MM.1S (cell line): ENCODE measurements at regions not wholly inside any gene's neighbourhood (a gene's known extent, or its start where the extent isn't known, plus 50 kb on each side); places are given as distances from the start of the nearest gene placed in this dataset.

ENCODE experiments used
- EZH2 ChIP-seq: fragments of 300-600 bp; sonication (generic); optimal IDR thresholded peaks from 2 replicates; pipeline ENCODE3; 2017; ENCODE audit warnings: low read depth, mild to moderate bottlenecking, antibody characterized with exemption, low read length, mixed read lengths
- EZH2phosphoT487 ChIP-seq: fragments of 300-600 bp; sonication (generic); IDR thresholded peaks from 2 replicates; pipeline ENCODE4 v1.6.1; 2018; ENCODE audit warnings: antibody characterized with exemption, low read length
- TF ChIP-seq, protein P1 (sequence below): fragments of 300-600 bp; sonication (generic); IDR thresholded peaks from 2 replicates; pipeline ENCODE4 v1.5.1; 2016; ENCODE audit warnings: antibody characterized with exemption, low read length, mixed read lengths

DNA sequence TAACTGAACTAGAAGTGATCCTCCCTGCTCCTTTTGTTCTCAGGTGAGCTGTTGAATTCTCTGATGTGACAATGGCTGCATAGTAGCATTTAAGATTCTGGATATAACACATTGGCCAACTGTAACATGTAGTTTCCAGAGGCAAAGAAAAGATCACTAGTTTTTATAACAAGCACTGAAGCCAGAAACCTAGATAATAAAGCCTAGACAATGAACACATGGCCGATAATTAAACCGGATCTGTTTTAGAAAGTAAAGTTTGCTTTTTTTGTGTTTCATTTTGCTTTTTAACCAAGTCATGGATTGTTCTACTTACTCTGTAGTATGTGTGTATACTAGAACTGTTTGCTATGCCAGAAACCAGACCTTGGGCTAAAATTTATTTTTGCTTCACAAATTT, 225.5 kb upstream of the KLHL1 start:
- no peak for TF ChIP-seq EZH2phosphoT487
- TF ChIP-seq, protein P1, sequence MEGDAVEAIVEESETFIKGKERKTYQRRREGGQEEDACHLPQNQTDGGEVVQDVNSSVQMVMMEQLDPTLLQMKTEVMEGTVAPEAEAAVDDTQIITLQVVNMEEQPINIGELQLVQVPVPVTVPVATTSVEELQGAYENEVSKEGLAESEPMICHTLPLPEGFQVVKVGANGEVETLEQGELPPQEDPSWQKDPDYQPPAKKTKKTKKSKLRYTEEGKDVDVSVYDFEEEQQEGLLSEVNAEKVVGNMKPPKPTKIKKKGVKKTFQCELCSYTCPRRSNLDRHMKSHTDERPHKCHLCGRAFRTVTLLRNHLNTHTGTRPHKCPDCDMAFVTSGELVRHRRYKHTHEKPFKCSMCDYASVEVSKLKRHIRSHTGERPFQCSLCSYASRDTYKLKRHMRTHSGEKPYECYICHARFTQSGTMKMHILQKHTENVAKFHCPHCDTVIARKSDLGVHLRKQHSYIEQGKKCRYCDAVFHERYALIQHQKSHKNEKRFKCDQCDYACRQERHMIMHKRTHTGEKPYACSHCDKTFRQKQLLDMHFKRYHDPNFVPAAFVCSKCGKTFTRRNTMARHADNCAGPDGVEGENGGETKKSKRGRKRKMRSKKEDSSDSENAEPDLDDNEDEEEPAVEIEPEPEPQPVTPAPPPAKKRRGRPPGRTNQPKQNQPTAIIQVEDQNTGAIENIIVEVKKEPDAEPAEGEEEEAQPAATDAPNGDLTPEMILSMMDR = no peak
- no peak for TF ChIP-seq EZH2
